AG04450 (cell line): ENCODE measurements at regions not wholly inside any gene's neighbourhood (a gene's known extent, or its start where the extent isn't known, plus 50 kb on each side); places are given as distances from the start of the nearest gene placed in this dataset.

Experiments
- CTCF ChIA-PET: fragments of 300-600, 350-600 bp; formaldehyde crosslinking; extraction: SDS; loops from one replicate; lab custom pipeline; 2022; ENCODE audit warnings: antibody characterized with exemption, inconsistent platforms; lab: Charles Lee
- POLR2A ChIA-PET: fragments of 350-600 bp; formaldehyde crosslinking; extraction: SDS; loops from one replicate; lab custom pipeline; 2021; ENCODE audit warnings: antibody characterized with exemption, inconsistent platforms; lab: Yijun Ruan, JAX
- DNase-seq: peaks from one replicate; pipeline ENCODE4 v3.0.0-alpha.2; 2011; ENCODE audit warnings: low read depth, low spot score
- H3K27ac ChIP-seq: one replicate; pipeline ENCODE4 v1.5.1; 2012; ENCODE audit warnings: low read depth, low read length, control low read depth
- H3K27me3 ChIP-seq: one replicate; pipeline ENCODE4 v1.6.0; 2012; ENCODE audit warnings: low read length; ENCODE audit not compliant: control insufficient read depth, insufficient read depth
- H3K4me3 ChIP-seq: 2 replicates; pipeline ENCODE4 v1.5.1; 2011; ENCODE audit warnings: mild to moderate bottlenecking, low read depth, low read length, control low read depth
- H3K9me3 ChIP-seq: 2 replicates; pipeline ENCODE4 v1.5.1; 2012; ENCODE audit warnings: low read length; ENCODE audit not compliant: control insufficient read depth, insufficient read depth
- TF ChIP-seq, protein P1 (sequence below): IDR thresholded peaks from 2 replicates; pipeline ENCODE4 v1.5.1; 2011; ENCODE audit warnings: low read depth, low read length, control low read depth, inconsistent platforms

DNA sequence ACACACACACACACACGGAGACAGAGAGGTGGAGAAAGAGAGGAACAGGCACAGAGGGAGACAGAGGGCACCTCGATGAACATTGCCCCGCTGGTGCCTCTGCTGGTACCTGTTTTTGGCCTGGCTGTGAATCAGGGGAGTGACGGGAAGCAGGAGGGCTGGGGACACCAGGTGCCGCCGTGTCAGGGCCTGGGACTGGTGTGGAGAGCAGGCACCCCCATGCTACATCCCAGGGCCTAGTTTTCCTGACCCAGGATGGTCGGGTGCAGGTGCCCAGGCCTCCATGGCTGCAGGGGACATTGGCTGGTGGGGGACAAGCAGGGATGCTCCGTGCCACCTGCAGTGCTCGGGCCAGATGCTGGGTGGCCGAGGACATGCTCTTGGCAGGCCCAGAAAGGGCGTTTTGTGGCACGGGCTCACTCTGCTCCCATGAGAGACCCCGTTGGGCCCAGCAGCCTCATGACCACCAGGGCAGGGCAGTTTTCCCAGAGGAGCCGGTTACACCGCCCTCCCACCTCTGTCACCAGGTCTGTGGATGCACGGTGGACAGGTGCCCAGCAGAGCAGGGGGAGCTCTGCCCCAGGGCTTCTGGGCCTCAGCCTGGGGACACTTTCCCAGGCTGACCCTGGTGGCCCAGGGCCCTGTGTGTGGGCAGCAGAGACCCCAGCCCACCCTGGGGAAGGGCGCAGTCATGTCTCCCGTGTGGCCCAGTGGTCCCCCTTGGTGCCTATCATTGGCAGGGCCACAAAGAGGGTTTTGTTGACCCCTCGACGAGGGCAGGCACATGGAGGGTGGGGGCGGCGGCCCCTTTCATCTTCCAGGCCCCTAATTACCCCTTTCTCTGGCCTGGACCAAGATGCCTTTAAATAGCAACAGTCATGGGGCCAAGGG is 207.5 kb upstream of the RTL1 start:
- TF ChIP-seq, protein P1, sequence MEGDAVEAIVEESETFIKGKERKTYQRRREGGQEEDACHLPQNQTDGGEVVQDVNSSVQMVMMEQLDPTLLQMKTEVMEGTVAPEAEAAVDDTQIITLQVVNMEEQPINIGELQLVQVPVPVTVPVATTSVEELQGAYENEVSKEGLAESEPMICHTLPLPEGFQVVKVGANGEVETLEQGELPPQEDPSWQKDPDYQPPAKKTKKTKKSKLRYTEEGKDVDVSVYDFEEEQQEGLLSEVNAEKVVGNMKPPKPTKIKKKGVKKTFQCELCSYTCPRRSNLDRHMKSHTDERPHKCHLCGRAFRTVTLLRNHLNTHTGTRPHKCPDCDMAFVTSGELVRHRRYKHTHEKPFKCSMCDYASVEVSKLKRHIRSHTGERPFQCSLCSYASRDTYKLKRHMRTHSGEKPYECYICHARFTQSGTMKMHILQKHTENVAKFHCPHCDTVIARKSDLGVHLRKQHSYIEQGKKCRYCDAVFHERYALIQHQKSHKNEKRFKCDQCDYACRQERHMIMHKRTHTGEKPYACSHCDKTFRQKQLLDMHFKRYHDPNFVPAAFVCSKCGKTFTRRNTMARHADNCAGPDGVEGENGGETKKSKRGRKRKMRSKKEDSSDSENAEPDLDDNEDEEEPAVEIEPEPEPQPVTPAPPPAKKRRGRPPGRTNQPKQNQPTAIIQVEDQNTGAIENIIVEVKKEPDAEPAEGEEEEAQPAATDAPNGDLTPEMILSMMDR = no peak
- Histone ChIP-seq H3K27ac (no peak overlapping the region), H3K9me3 (no peaks in the 10 kb centered on the region; the same call in 1 of the 2 replicates), H3K27me3 (peaks cover 16% of the 10 kb centered on the region), H3K4me3 (no peak overlapping the region)
- CTCF ChIA-PET = no interaction called here
- no peak for DNase-seq
- POLR2A ChIA-PET = no interaction called here

DNA sequence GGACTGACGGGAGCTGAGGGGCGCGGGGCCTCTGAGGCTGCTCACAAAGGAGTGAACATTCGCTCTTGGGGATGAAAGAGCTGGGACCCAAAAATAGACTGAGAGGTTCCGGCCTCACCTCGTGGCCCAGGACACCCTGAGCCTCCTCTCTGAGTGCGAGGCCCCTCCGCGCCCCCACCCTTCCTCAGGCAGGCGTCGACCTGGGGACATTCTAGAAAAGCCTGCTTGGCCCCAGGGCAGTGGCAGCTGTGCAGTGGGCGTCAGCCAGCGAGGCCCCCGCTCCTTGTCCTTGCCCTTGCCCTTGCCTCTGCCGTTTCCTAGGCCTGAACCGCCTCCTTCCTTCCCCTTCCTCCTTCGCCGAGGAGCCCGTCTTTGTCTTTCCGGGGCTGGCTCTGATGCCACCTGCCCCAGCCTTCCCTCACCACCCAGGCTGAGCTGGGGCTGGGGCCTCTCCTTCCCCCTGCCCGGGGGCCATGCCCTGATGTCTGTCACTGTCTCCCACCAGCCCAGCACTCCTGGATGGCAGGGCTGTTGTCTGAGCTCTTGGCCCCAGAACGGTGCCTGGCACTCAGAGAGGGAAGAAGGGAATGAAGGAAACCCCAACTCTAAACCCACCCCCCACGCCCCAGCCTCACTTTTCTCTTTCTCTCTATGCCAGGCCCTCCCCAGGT is 208.2 kb upstream of the RTL1 start:
- CTCF ChIA-PET = no interaction called here
- Histone ChIP-seq H3K27ac (no peak overlapping the region), H3K4me3 (no peak overlapping the region), H3K9me3 (no peaks in the 10 kb centered on the region; the same call in 1 of the 2 replicates), H3K27me3 (peaks cover 17% of the 10 kb centered on the region)
- TF ChIP-seq, protein P1 = no peak
- DNase-seq = no peak
- POLR2A ChIA-PET = no interaction called here

- no peak overlapping the region for H3K27ac ChIP-seq
- CTCF ChIA-PET = no interaction called here
- no peak for DNase-seq
- H3K4me3 ChIP-seq = no peak overlapping the region
- POLR2A ChIA-PET = no interaction called here
- H3K27me3 ChIP-seq = peaks cover 19% of the 10 kb centered on the region
- TF ChIP-seq, protein P1 = no peak
- no peaks in the 10 kb centered on the region; the same call in 1 of the 2 replicates for H3K9me3 ChIP-seq
Observed at GRCh38 chr14:101112351-101113107, 209.0 kb upstream of the RTL1 start.

GRCh38 chr14:101113108-101113612 is 209.6 kb upstream of the RTL1 start:
- TF ChIP-seq, protein P1 = no peak
- H3K9me3 ChIP-seq = no peaks in the 10 kb centered on the region; the same call in 1 of the 2 replicates
- H3K27ac ChIP-seq = no peak overlapping the region
- ChIA-PET CTCF (no interaction called here), POLR2A (no interaction called here)
- H3K27me3 ChIP-seq = peaks cover 21% of the 10 kb centered on the region
- DNase-seq = no peak
- no peak overlapping the region for H3K4me3 ChIP-seq
